GM12878 (cell line): ENCODE measurements at regions not wholly inside any gene's neighbourhood (a gene's known extent, or its start where the extent isn't known, plus 50 kb on each side); places are given as distances from the start of the nearest gene placed in this dataset.
A peak's percentile ranks its signal among the peaks of the same experiment; 100 is the strongest.
"Not testable (repeated sequence)": the region's sequence is repeated elsewhere in the genome, so short reads cannot be mapped to it uniquely, and the experiment has no call there.

Source experiments
- ATAC-seq: fragments of 200-7000 bp; cut with Tn5 transposase; 3 replicates; pipeline ENCODE4 v1.9.1; 2020; ENCODE audit warnings: mild to moderate bottlenecking, moderate library complexity
- BruUV-seq: library from RNA; stranded (reverse); fragments of 400-500 nt; replicated peaks from 2 replicates; lab custom pipeline; 2021; lab: Mats Ljungman, UMichigan
- CTCF ChIA-PET: fragments of 300-600 bp; sonication (Branson Sonifier 250); formaldehyde crosslinking; extraction: SDS; loops from one replicate; lab custom pipeline; 2021; ENCODE audit warnings: inconsistent platforms; lab: Yijun Ruan, JAX
- POLR2A ChIA-PET: fragments of 350-600 bp; formaldehyde crosslinking; extraction: SDS; loops from one replicate; lab custom pipeline; 2021; ENCODE audit warnings: inconsistent platforms; lab: Charles Lee
- RAD21 ChIA-PET: fragments of 300-600 bp; sonication (Branson Sonifier 250); formaldehyde crosslinking; loops from one replicate; lab custom pipeline; 2023; ENCODE audit warnings: antibody characterized with exemption; ENCODE audit not compliant: unreplicated experiment; lab: Charles Lee
- SMC1A ChIA-PET: fragments of 300-600 bp; sonication (Branson Sonifier 250); formaldehyde crosslinking; loops from one replicate; lab custom pipeline; 2023; ENCODE audit not compliant: unreplicated experiment, uncharacterized antibody; lab: Charles Lee
- DNase-seq: peaks from one replicate; pipeline ENCODE4 v3.0.0-alpha.2; 2011; ENCODE audit warnings: low read depth, low spot score
- FAIRE-seq: peaks from 3 replicates; lab custom pipeline; 2011; peaks lifted over from hg19 to GRCh38; lab: Jason Lieb, UNC
- H2AFZ ChIP-seq: 2 replicates; pipeline ENCODE4 v1.6.0; 2011; ENCODE audit warnings: low read depth, low read length, control low read depth; ENCODE audit not compliant: control insufficient read depth
- H3K27ac ChIP-seq: 2 replicates; pipeline ENCODE4 v1.5.1; 2011; ENCODE audit warnings: control low read depth; ENCODE audit not compliant: control insufficient read depth, insufficient read depth
- H3K27me3 ChIP-seq, 2 experiments: replicated peaks in 1 of 2; 2 replicates each; pipeline versions ENCODE4 v1.6.0 to v1.6.1; 2011; ENCODE audit warnings: low read length in 1 of 2; ENCODE audit not compliant: control insufficient read depth in 2 of 2, insufficient read depth in 2 of 2
- H3K36me3 ChIP-seq, 2 experiments: 2 replicates each; pipeline ENCODE4 v1.5.1; 2011; ENCODE audit warnings: low read length in 1 of 2; ENCODE audit not compliant: control insufficient read depth in 2 of 2, insufficient read depth in 2 of 2
- H3K4me1 ChIP-seq: 2 replicates; pipeline ENCODE4 v1.6.1; 2011; ENCODE audit warnings: mild to moderate bottlenecking, low read length, moderate library complexity, mixed read lengths; ENCODE audit not compliant: control insufficient read depth, insufficient read depth
- H3K4me2 ChIP-seq: 2 replicates; pipeline ENCODE4 v1.6.0; 2011; ENCODE audit warnings: control low read depth; ENCODE audit not compliant: control insufficient read depth, insufficient read depth
- H3K4me3 ChIP-seq: fragments of 200-600 bp; sonication (generic); 2 replicates; pipeline ENCODE4 v1.5.1; 2016
- H3K79me2 ChIP-seq: 2 replicates; pipeline ENCODE4 v1.6.0; 2011; ENCODE audit warnings: low read length; ENCODE audit not compliant: control insufficient read depth, insufficient read depth
- H3K9ac ChIP-seq: 2 replicates; pipeline ENCODE4 v1.8.0; 2011; ENCODE audit warnings: low read length, control low read depth, mixed read lengths; ENCODE audit not compliant: control insufficient read depth, insufficient read depth
- H3K9me3 ChIP-seq: replicated peaks from 3 replicates; pipeline ENCODE4 v1.5.1; 2011; ENCODE audit warnings: mild to moderate bottlenecking, low read length; ENCODE audit not compliant: control insufficient read depth, insufficient read depth
- H4K20me1 ChIP-seq: 2 replicates; pipeline ENCODE4 v1.6.0; 2011; ENCODE audit not compliant: control insufficient read depth, insufficient read depth
- ATF7 ChIP-seq: fragments of 450-650 bp; IDR thresholded peaks from 2 replicates; pipeline ENCODE4 v1.6.1; 2016; ENCODE audit warnings: low read depth, mild to moderate bottlenecking
- LARP7 ChIP-seq: fragments of 450-650 bp; IDR thresholded peaks from 2 replicates; pipeline ENCODE4 v1.6.1; 2017; ENCODE audit warnings: mild to moderate bottlenecking
- WGBS: methylation state at CpG from one replicate; pipeline ENCODE4 v1.1.6; 2016; ENCODE audit warnings: low lambda C conversion rate; ENCODE audit not compliant: insufficient replicate concordance, insufficient coverage; ENCODE audit errors: missing lambda C conversion rate; 5-methylcytosine and 5-hydroxymethylcytosine counted together
- in situ Hi-C: fragments of 300-500 bp; cut with MboI; formaldehyde crosslinking; loops from 9 replicates; pipeline ENCODE4 v1.14.3; 2018; ENCODE audit warnings: mixed read lengths
- intact Hi-C: fragments of 100-400 bp; cut with micrococcal nuclease; formaldehyde crosslinking; loops from one replicate; pipeline ENCODE4 v1.14.2; 2022; ENCODE audit not compliant: unreplicated experiment

DNA sequence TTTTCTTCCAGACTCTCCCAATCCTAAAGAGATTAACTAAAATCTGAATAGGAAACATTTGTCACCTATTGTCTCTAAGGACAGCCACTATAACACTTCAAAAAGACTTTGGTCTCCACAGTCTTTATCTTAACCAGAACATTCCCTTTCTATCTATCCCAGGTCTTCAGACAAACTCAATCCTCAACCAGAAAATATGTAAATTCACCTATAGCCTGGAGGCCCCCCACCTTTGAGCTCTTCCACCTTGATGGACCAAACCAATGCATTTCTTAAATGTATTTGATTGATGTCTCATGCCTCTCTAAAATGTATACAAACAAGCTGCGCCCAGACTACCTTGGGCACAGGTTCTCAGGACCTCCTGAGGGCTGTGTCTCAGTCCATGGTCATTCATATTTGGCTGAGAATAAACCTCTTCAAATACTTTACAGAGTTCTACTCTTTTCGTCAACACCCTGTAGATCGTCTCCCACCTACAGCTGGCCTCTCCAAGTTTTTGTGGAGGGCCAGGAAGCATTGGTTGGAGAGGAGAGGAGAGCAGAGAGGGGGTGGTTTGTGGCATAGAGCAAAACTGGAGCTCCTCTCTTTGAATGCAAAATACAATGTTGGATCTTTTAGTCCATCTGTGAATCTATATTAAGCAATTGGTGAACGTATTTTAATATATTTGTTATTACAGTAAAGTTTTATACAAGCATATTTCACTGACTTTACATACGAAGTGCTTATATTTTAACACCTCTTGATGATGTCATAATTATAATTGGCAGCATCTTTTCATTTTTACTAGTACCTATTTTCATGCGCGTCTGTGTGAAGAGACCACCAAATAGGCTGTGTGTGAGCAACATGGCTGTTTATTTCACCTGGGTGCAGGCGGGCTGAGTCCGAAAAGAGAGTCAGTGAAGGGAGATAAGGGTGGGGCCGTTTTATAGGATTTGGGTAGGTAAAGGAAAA is 230.7 kb upstream of the DUSP10 start:
- intact Hi-C loops (no loop called here), in situ Hi-C loops (no loop called here)
- ChIA-PET POLR2A (interaction anchor here (0.8 to 1.2 kb wide), 2 partner anchors 11 to 19 kb away, joined by 3 read pairs; no protein-coding TSS in a partner anchor), CTCF (no interaction called here), SMC1A (interaction anchor here (0.6 to 1.1 kb wide), 3 partner anchors 10 to 1094 kb away, joined by 3 to 4 read pairs (median 3); partner anchors contain the start of gene HLX), RAD21 (interaction anchor here (1.1 kb wide), 2 partner anchors 11 to 495 kb away, joined by 3 read pairs; no protein-coding TSS in a partner anchor)
- Histone ChIP-seq H3K79me2 (no peaks in the 10 kb centered on the region), H4K20me1 (no peaks in the 10 kb centered on the region), H3K4me3 (no peak overlapping the region), H2AFZ (no peak overlapping the region), H3K4me2 (no peak overlapping the region), H3K36me3 (no peaks in the 10 kb centered on the region), H3K27me3 (no peaks in the 10 kb centered on the region), H3K27ac (no peak overlapping the region), H3K9me3 (no peaks in the 10 kb centered on the region), H3K4me1 (no peaks in the 10 kb centered on the region), H3K9ac (no peak overlapping the region)
- no peak for DNase-seq
- TF ChIP-seq ATF7 (peak; percentile 42; the same call in 1 of the 2 replicates), LARP7 (no peak)
- no peak for FAIRE-seq
- no TSS peak for BruUV-seq
- 65% methylated on average over 9 of the region's 10 CpGs for WGBS
- ATAC-seq = no peak

DNA sequence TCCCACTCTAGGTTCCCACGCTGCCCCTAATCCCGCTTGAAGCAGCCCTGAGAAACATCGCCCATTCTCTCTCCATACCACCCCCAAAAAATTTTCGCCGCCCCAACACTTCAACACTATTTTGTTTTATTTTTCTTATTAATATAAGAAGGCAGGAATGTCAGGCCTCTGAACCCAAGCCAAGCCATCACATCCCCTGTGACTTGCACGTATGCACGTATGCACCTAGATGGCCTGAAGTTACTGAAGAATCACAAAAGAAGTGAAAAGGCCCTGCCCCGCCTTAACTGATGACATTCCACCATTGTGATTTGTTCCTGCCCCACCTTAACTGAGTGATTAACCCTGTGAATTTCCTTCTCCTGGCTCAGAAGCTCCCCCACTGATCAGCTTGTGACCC is 229.1 kb upstream of the DUSP10 start:
- H3K9ac ChIP-seq, H3K4me1 ChIP-seq, BruUV-seq, H2AFZ ChIP-seq, H3K36me3 ChIP-seq, H3K79me2 ChIP-seq, CTCF ChIA-PET, H4K20me1 ChIP-seq, H3K27ac ChIP-seq, POLR2A ChIA-PET, intact Hi-C loops, in situ Hi-C loops, H3K4me3 ChIP-seq, FAIRE-seq, ATAC-seq, H3K4me2 ChIP-seq, H3K27me3 ChIP-seq, H3K9me3 ChIP-seq, RAD21 ChIA-PET, DNase-seq: not testable (repeated sequence)
- 92% methylated on average over 8 of the region's 8 CpGs for WGBS
- SMC1A ChIA-PET = interaction anchor here (1.4 kb wide), 1 partner anchor 9 kb away, joined by 7 read pairs; no protein-coding TSS in a partner anchor

DNA sequence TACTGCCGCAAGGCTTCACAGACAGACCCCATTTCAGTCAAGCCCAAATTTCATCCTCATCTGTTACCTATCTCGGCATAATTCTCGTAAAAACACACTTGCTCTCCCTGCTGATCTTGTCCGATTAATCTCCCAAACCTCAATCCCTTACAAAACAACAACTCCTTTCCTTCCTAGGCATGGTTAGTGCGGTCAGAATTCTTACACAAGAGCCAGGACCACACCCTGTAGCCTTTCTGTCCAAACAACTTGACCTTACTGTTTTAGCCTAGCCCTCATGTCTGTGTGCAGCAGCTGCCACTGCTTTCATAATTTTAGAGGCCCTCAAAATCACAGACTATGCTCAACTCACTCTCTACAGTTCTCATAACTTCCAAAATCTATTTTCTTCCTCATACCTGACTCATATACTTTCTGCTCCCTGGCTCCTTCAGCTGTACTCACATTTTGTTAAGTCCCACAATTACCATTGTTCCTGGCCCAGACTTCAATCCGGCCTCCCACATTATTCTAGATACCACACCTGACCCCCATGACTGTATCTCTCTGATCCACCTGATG is 227.5 kb upstream of the DUSP10 start:
- H3K27me3 ChIP-seq, DNase-seq, RAD21 ChIA-PET, H4K20me1 ChIP-seq, in situ Hi-C loops, H3K79me2 ChIP-seq, H3K4me1 ChIP-seq, ATAC-seq, H2AFZ ChIP-seq, intact Hi-C loops, H3K4me3 ChIP-seq, H3K27ac ChIP-seq, H3K4me2 ChIP-seq, POLR2A ChIA-PET, FAIRE-seq, CTCF ChIA-PET, H3K36me3 ChIP-seq, H3K9me3 ChIP-seq, H3K9ac ChIP-seq, BruUV-seq: not testable (repeated sequence)
- SMC1A ChIA-PET = interaction anchor here (1.4 kb wide), 1 partner anchor 8 kb away, joined by 7 read pairs; no protein-coding TSS in a partner anchor
- 87% methylated on average over 6 of the region's 6 CpGs for WGBS
